B cell (primary cell): ENCODE measurements at regions not wholly inside any gene's neighbourhood (a gene's known extent, or its start where the extent isn't known, plus 50 kb on each side); places are given as distances from the start of the nearest gene placed in this dataset.

ENCODE experiments used
- ATAC-seq: fragments of 200-7000 bp; cut with Tn5 transposase; one replicate; pipeline ENCODE4 v1.10.0; 2021; ENCODE audit warnings: low read depth, mild to moderate bottlenecking, moderate number of reproducible peaks, moderate library complexity
- CTCF ChIA-PET: fragments of 350-600 bp; sonication (Branson Sonifier 250); formaldehyde crosslinking; loops from one replicate; lab custom pipeline; 2021; ENCODE audit warnings: antibody characterized with exemption, inconsistent platforms; lab: Charles Lee
- POLR2A ChIA-PET: fragments of 350-600 bp; sonication (Branson Sonifier 250); formaldehyde crosslinking; loops from one replicate; lab custom pipeline; 2021; ENCODE audit warnings: antibody characterized with exemption; lab: Charles Lee
- DNase-seq: peaks from one replicate; pipeline ENCODE4 v3.0.0; 2013
- H2AFZ ChIP-seq: 2 replicates; pipeline ENCODE4 v1.6.1; 2012; ENCODE audit warnings: mild to moderate bottlenecking, low read depth, low read length; ENCODE audit not compliant: insufficient read depth, poor library complexity, severe bottlenecking
- H3K27ac ChIP-seq, 2 donors: 1 replicate in 1 of 2; 2 replicates in 1 of 2; pipeline ENCODE4 v1.5.1; 2012 to 2013; ENCODE audit warnings: low read length in 2 of 2, mild to moderate bottlenecking in 2 of 2, moderate library complexity in 1 of 2
- H3K27me3 ChIP-seq, 4 experiments: fragments of 200-600 bp in 1 of 4; sonication (generic) in 1 of 4; replicated peaks in 1 of 4; 1 replicate in 2 of 4; 2 replicates in 2 of 4; pipeline versions ENCODE4 v1.6.1 to v1.7.0; 2013 to 2016; ENCODE audit warnings: low read length in 3 of 4, mild to moderate bottlenecking in 2 of 4, mixed read lengths in 1 of 4, moderate library complexity in 1 of 4; ENCODE audit not compliant: insufficient read depth in 4 of 4, control insufficient read depth in 3 of 4; ENCODE audit errors: control extremely low read depth in 1 of 4
- H3K36me3 ChIP-seq, 2 experiments: replicated peaks in 1 of 2; 1 replicate in 1 of 2; 2 replicates in 1 of 2; pipeline versions ENCODE4 v1.6.1 to v1.7.1; 2013; ENCODE audit warnings: low read length in 1 of 2; ENCODE audit not compliant: insufficient read depth in 2 of 2, control insufficient read depth in 1 of 2; ENCODE audit errors: control extremely low read depth in 1 of 2, extremely low read depth in 1 of 2
- H3K4me1 ChIP-seq, 2 donors: fragments of 200-600 bp in 1 of 2; sonication (generic) in 1 of 2; 1 replicate in 1 of 2; 2 replicates in 1 of 2; pipeline versions ENCODE4 v1.5.1 to v1.6.1; 2013 to 2017; ENCODE audit warnings: low read length in 2 of 2; ENCODE audit not compliant: control insufficient read depth in 2 of 2, insufficient read depth in 2 of 2
- H3K4me2 ChIP-seq: replicated peaks from 2 replicates; pipeline ENCODE3; 2012; ENCODE audit warnings: mild to moderate bottlenecking, low read depth, low read length; ENCODE audit not compliant: poor library complexity, severe bottlenecking
- H3K4me3 ChIP-seq, 5 experiments: fragments of 200-600 bp in 1 of 5; sonication (generic) in 1 of 5; 1 replicate in 3 of 5; 2 replicates in 2 of 5; pipeline versions ENCODE4 v1.5.1 to v1.7.0; 2011 to 2016; ENCODE audit warnings: low read length in 4 of 5, mild to moderate bottlenecking in 4 of 5, low read depth in 2 of 5, control low read depth in 1 of 5, moderate library complexity in 1 of 5; ENCODE audit not compliant: insufficient read depth in 1 of 5; ENCODE audit errors: control extremely low read depth in 1 of 5, extremely low read depth in 1 of 5
- H3K79me2 ChIP-seq: fragments of 200-600 bp; sonication (generic); one replicate; pipeline ENCODE4 v1.6.0; 2016; ENCODE audit warnings: low read length; ENCODE audit not compliant: control insufficient read depth, insufficient read depth
- H3K9ac ChIP-seq: fragments of 200-600 bp; sonication (generic); 2 replicates; pipeline ENCODE4 v1.6.1; 2017; ENCODE audit warnings: mild to moderate bottlenecking, low read length, moderate library complexity
- H3K9me3 ChIP-seq, 3 donors: one replicate each; pipeline versions ENCODE4 v1.6.1 to v1.7.1; 2013; ENCODE audit warnings: low read length in 2 of 3; ENCODE audit not compliant: control insufficient read depth in 2 of 3, insufficient read depth in 1 of 3; ENCODE audit errors: control extremely low read depth in 1 of 3
- H4K20me1 ChIP-seq: 2 replicates; pipeline ENCODE4 v1.6.0; 2012; ENCODE audit warnings: mild to moderate bottlenecking, low read length; ENCODE audit not compliant: insufficient read depth, control insufficient read depth, poor library complexity, severe bottlenecking
- H3K27ac Mint-ChIP-seq: one replicate; pipeline ENCODE4 v1.8.0; 2021; ENCODE audit warnings: mixed read lengths
- H3K27me3 Mint-ChIP-seq: one replicate; pipeline ENCODE4 v1.8.0; 2021; ENCODE audit warnings: mixed read lengths
- H3K4me1 Mint-ChIP-seq: one replicate; pipeline ENCODE4 v1.8.0; 2021; ENCODE audit warnings: mixed read lengths
- H3K4me3 Mint-ChIP-seq: one replicate; pipeline ENCODE4 v1.8.0; 2021; ENCODE audit warnings: mixed read lengths
- H3K9me3 Mint-ChIP-seq: one replicate; pipeline ENCODE4 v1.8.0; 2022; ENCODE audit warnings: mixed read lengths; ENCODE audit not compliant: insufficient read depth
- CTCF ChIP-seq: fragments of 200-600 bp; IDR thresholded peaks from one replicate; pipeline ENCODE4 v1.8.0; 2022; ENCODE audit warnings: antibody characterized with exemption, mild to moderate bottlenecking
- EZH2 ChIP-seq: IDR thresholded peaks from 2 replicates; pipeline ENCODE4 v1.6.1; 2012; ENCODE audit warnings: borderline replicate concordance, low read depth, mild to moderate bottlenecking, moderate library complexity, low read length; ENCODE audit not compliant: insufficient read depth, poor library complexity, severe bottlenecking
- WGBS: methylation state at CpG from one replicate; pipeline ENCODE4 v1.1.5; 2013; ENCODE audit warnings: missing lambda C conversion rate; ENCODE audit not compliant: insufficient coverage; 5-methylcytosine and 5-hydroxymethylcytosine counted together
- intact Hi-C: fragments of 100-400 bp; cut with micrococcal nuclease; formaldehyde crosslinking; loops from one replicate; pipeline ENCODE4 v1.10.0; 2022

DNA sequence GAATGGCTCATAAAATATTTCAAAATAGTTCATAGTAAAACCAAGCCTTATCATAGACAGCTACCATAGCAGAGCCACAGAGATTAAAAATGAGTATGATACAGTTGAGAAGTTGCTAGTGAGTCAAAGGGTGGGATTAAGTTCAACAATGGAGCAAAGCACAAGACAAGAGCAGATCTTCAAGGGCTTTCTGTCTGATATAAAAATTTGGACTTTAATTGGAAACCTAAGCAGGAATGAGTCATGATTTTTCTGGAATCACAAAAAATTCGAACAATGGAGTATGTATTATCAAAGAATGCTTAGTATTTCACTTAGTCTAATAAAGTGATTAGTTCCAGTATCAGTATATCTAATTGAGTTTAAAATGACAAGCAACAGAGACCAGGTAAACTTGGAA is 487.3 kb upstream of the NETO1 start:
- ATAC-seq = no peak
- no peak overlapping the region for H2AFZ ChIP-seq
- no peaks in the 10 kb centered on the region for H3K27me3 Mint-ChIP-seq
- intact Hi-C loops = no loop called here
- H3K9me3 Mint-ChIP-seq = no peaks in the 10 kb centered on the region
- no peaks in the 10 kb centered on the region for H3K79me2 ChIP-seq
- TF ChIP-seq CTCF (no peak), EZH2 (no peak)
- H3K27me3 ChIP-seq = no peaks in the 10 kb centered on the region
- H3K4me1 Mint-ChIP-seq = no peaks in the 10 kb centered on the region
- no peak overlapping the region for H3K4me3 Mint-ChIP-seq
- no peak overlapping the region for H3K9ac ChIP-seq
- H3K27ac ChIP-seq = no peak overlapping the region
- H3K9me3 ChIP-seq = no peaks in the 10 kb centered on the region
- no peaks in the 10 kb centered on the region for H4K20me1 ChIP-seq
- no peak overlapping the region for H3K27ac Mint-ChIP-seq
- ChIA-PET POLR2A (no interaction called here), CTCF (no interaction called here)
- no CpG with 5 or more reads among the region's 1 CpG for WGBS
- no peaks in the 10 kb centered on the region for H3K4me1 ChIP-seq
- H3K36me3 ChIP-seq = no peaks in the 10 kb centered on the region
- H3K4me3 ChIP-seq = no peak overlapping the region
- no peak for DNase-seq
- no peak overlapping the region for H3K4me2 ChIP-seq

GRCh38 chr18:73352546-73352945 is 484.8 kb upstream of the NETO1 start:
- Histone ChIP-seq H3K4me3 (no peak overlapping the region), H3K4me2 (no peak overlapping the region), H2AFZ (no peak overlapping the region), H3K9ac (no peak overlapping the region), H3K4me1 (no peaks in the 10 kb centered on the region), H4K20me1 (no peaks in the 10 kb centered on the region), H3K27me3 (no peaks in the 10 kb centered on the region), H3K27ac (no peak overlapping the region), H3K79me2 (no peaks in the 10 kb centered on the region), H3K9me3 (no peaks in the 10 kb centered on the region), H3K36me3 (no peaks in the 10 kb centered on the region)
- H3K27me3 Mint-ChIP-seq = no peaks in the 10 kb centered on the region
- no peaks in the 10 kb centered on the region for H3K9me3 Mint-ChIP-seq
- DNase-seq = no peak
- ChIA-PET POLR2A (no interaction called here), CTCF (no interaction called here)
- intact Hi-C loops = no loop called here
- H3K27ac Mint-ChIP-seq = no peak overlapping the region
- TF ChIP-seq EZH2 (no peak), CTCF (no peak)
- H3K4me3 Mint-ChIP-seq = no peak overlapping the region
- no peaks in the 10 kb centered on the region for H3K4me1 Mint-ChIP-seq
- WGBS = 50% methylated on average over 1 of the region's 1 CpG
- ATAC-seq = no peak
